ENCODE measurements at regions not wholly inside any gene's neighbourhood (a gene's known extent, or its start where the extent isn't known, plus 50 kb on each side); places are given as distances from the start of the nearest gene placed in this dataset.
"Not testable (repeated sequence)": the region's sequence is repeated elsewhere in the genome, so short reads cannot be mapped to it uniquely, and the experiment has no call there.

- POLR2A ChIA-PET; H3K9me3 ChIP-seq; CTCF ChIA-PET; H3K4me2 ChIP-seq; H3K9ac ChIP-seq; H3K4me1 ChIP-seq (ENCODE audit: control insufficient read depth in 1 of 2, insufficient read depth in 2 of 2, low read depth in 1 of 2, low read length in 1 of 2); H3K79me2 ChIP-seq (ENCODE audit: insufficient read depth); H3K27ac ChIP-seq (ENCODE audit: low read depth in 2 of 2, low read length in 1 of 2); H3K9me2 ChIP-seq; H3K36me3 ChIP-seq (replicated peaks in 1 of 2; ENCODE audit: control insufficient read depth in 1 of 2, insufficient read depth in 2 of 2, low read length in 1 of 2); DNase-seq; H3K4me3 ChIP-seq (ENCODE audit: low read depth in 2 of 2, low read length in 1 of 2); H4K20me1 ChIP-seq (ENCODE audit: insufficient read depth); H2AFZ ChIP-seq (ENCODE audit: low read depth); H3F3A ChIP-seq (replicated peaks; ENCODE audit: insufficient read depth); H3K27me3 ChIP-seq (ENCODE audit: insufficient read depth): not testable (repeated sequence)
- WGBS (ENCODE audit: low lambda C conversion rate), result 98% methylated on average over 4 of the region's 4 CpGs
Observed at GRCh38 chr10:31251118-31251517, 67.9 kb upstream of the ZEB1 start.

- no peak for DNase-seq
- Histone ChIP-seq H2AFZ (ENCODE audit: low read depth) (no peak overlapping the region), H3K4me3 (ENCODE audit: low read depth in 2 of 2, low read length in 1 of 2) (no peak overlapping the region), H3K9me3 (no peaks in the 10 kb centered on the region), H3K4me2 (no peak overlapping the region), H3K36me3 (replicated peaks in 1 of 2; ENCODE audit: control insufficient read depth in 1 of 2, insufficient read depth in 2 of 2, low read length in 1 of 2) (no peaks in the 10 kb centered on the region), H3K79me2 (ENCODE audit: insufficient read depth) (no peaks in the 10 kb centered on the region), H3K4me1 (ENCODE audit: control insufficient read depth in 1 of 2, insufficient read depth in 2 of 2, low read depth in 1 of 2, low read length in 1 of 2) (no peaks in the 10 kb centered on the region; a peak in 1 of 4 replicates), H3F3A (replicated peaks; ENCODE audit: insufficient read depth) (peaks cover 9% of the 10 kb centered on the region), H3K27ac (ENCODE audit: low read depth in 2 of 2, low read length in 1 of 2) (no peak overlapping the region; a peak in 1 of 4 replicates), H4K20me1 (ENCODE audit: insufficient read depth) (no peaks in the 10 kb centered on the region), H3K9me2 (no peaks in the 10 kb centered on the region), H3K27me3 (ENCODE audit: insufficient read depth) (no peaks in the 10 kb centered on the region), H3K9ac (no peak overlapping the region)
- POLR2A ChIA-PET, result no interaction called here
- no peak for TF ChIP-seq GATA2 (CRISPR knock-in tag; IDR thresholded peaks at IDR 0.05)
- peak; percentile 88 for TF ChIP-seq TCF12 (IDR thresholded peaks at IDR 0.05)
- CTCF ChIA-PET, result no interaction called here
- 2% methylated on average over 1 of the region's 1 CpG for WGBS (ENCODE audit: low lambda C conversion rate)
Observed at GRCh38 chr10:31253237-31253636, 65.8 kb upstream of the ZEB1 start.

- Histone ChIP-seq H3K36me3 (replicated peaks in 1 of 2; ENCODE audit: control insufficient read depth in 1 of 2, insufficient read depth in 2 of 2, low read length in 1 of 2) (no peaks in the 10 kb centered on the region), H3K4me3 (ENCODE audit: low read depth in 2 of 2, low read length in 1 of 2) (peak overlapping the region; percentile 14 to 48; a peak in 3 of 4 replicates), H3K9me3 (no peaks in the 10 kb centered on the region), H3K4me1 (ENCODE audit: control insufficient read depth in 1 of 2, insufficient read depth in 2 of 2, low read depth in 1 of 2, low read length in 1 of 2) (no peaks in the 10 kb centered on the region; a peak in 2 of 4 replicates), H3K79me2 (ENCODE audit: insufficient read depth) (no peaks in the 10 kb centered on the region), H3K27ac (ENCODE audit: low read depth in 2 of 2, low read length in 1 of 2) (peak overlapping the region; percentile 76 to 84; a peak in 3 of 4 replicates), H4K20me1 (ENCODE audit: insufficient read depth) (no peaks in the 10 kb centered on the region), H2AFZ (ENCODE audit: low read depth) (peak overlapping the region; percentile 67), H3K27me3 (ENCODE audit: insufficient read depth) (no peaks in the 10 kb centered on the region), H3K9ac (peak overlapping the region; percentile 28; the same call in 1 of the 2 replicates), H3K4me2 (peak overlapping the region; percentile 73), H3K9me2 (no peaks in the 10 kb centered on the region), H3F3A (replicated peaks; ENCODE audit: insufficient read depth) (peaks cover 19% of the 10 kb centered on the region)
- WGBS (ENCODE audit: low lambda C conversion rate), result 45% methylated on average over 6 of the region's 6 CpGs
- CTCF ChIA-PET, result no interaction called here
- DNase-seq, result no peak
- POLR2A ChIA-PET, result no interaction called here
- TF ChIP-seq IRF3 (IDR thresholded peaks at IDR 0.05; ENCODE audit: low read depth, low read length) (no peak), TCF12 (IDR thresholded peaks at IDR 0.05) (peak; percentile 72), CTCF (IDR thresholded peaks at IDR 0.05) (no peak), GABPA (IDR thresholded peaks at IDR 0.05; ENCODE audit: low read depth) (no peak), ELF1 (IDR thresholded peaks at IDR 0.05) (no peak), GATA2 (CRISPR knock-in tag; IDR thresholded peaks at IDR 0.05) (no peak), RCOR1 (IDR thresholded peaks at IDR 0.05; ENCODE audit: low read length) (no peak), POLR2AphosphoS5 (IDR thresholded peaks at IDR 0.05; ENCODE audit: low read depth, low read length) (no peak), RFX5 (IDR thresholded peaks at IDR 0.05; ENCODE audit: low read length) (no peak), FOSL2 (IDR thresholded peaks at IDR 0.05; ENCODE audit: borderline replicate concordance, low read depth) (peak; percentile 89), JUND (IDR thresholded peaks at IDR 0.05) (peak; percentile 54), EP300 (IDR thresholded peaks at IDR 0.05; ENCODE audit: borderline replicate concordance in 1 of 2, low read depth in 1 of 2, low read length in 1 of 2) (peak in 1 of 2 experiments; percentile 36; a peak in 1 of 4 replicates), ZBTB33 (IDR thresholded peaks at IDR 0.05; ENCODE audit: borderline replicate concordance, low read depth) (no peak), RXRA (IDR thresholded peaks at IDR 0.05; ENCODE audit: borderline replicate concordance, low read depth) (no peak), NRF1 (IDR thresholded peaks at IDR 0.05; ENCODE audit: low read depth, low read length) (no peak), RAD21 (IDR thresholded peaks at IDR 0.05; ENCODE audit: low read length) (no peak), TAF1 (IDR thresholded peaks at IDR 0.05; ENCODE audit: borderline replicate concordance, low read depth, low read length) (no peak)
Observed at GRCh38 chr10:31261511-31262311, 57.3 kb upstream of the ZEB1 start.
